SK-N-SH (cell line): ENCODE measurements at regions not wholly inside any gene's neighbourhood (a gene's known extent, or its start where the extent isn't known, plus 50 kb on each side); places are given as distances from the start of the nearest gene placed in this dataset.

Source experiments
- CTCF ChIA-PET: fragments of 300-600, 350-600 bp; formaldehyde crosslinking; extraction: SDS; loops from one replicate; lab custom pipeline; 2021; lab: Yijun Ruan, JAX
- POLR2A ChIA-PET: fragments of 350-600 bp; sonication (Branson Sonifier 250); formaldehyde crosslinking; extraction: SDS; loops from one replicate; lab custom pipeline; 2020; ENCODE audit warnings: antibody characterized with exemption, inconsistent platforms; lab: Yijun Ruan, JAX
- DNase-seq: peaks from one replicate; pipeline ENCODE4 v3.0.0; 2012
- H2AFZ ChIP-seq: fragments of 200-600 bp; sonication (generic); 2 replicates; pipeline ENCODE4 v1.8.1; 2016; ENCODE audit warnings: antibody characterized with exemption, mild to moderate bottlenecking, low read depth
- H3F3A ChIP-seq: fragments of 200-600 bp; sonication (generic); replicated peaks from 2 replicates; pipeline ENCODE3; 2016; ENCODE audit warnings: antibody characterized with exemption, mild to moderate bottlenecking; ENCODE audit not compliant: insufficient read depth
- H3K27ac ChIP-seq, 2 experiments: fragments of 200-500 bp in 1 of 2; fragments of 200-600 bp in 1 of 2; sonication (Bioruptor generic) in 1 of 2; sonication (generic), shearing (Covaris generic) in 1 of 2; 2 replicates each; pipeline versions ENCODE4 v1.5.1 to v1.6.1; 2014 to 2016; ENCODE audit warnings: low read depth in 2 of 2, inconsistent platforms in 1 of 2, low read length in 1 of 2, mild to moderate bottlenecking in 1 of 2, mixed read lengths in 1 of 2
- H3K27me3 ChIP-seq: fragments of 200-600 bp; sonication (generic), shearing (Covaris generic); 2 replicates; pipeline ENCODE4 v1.6.1; 2016; ENCODE audit warnings: mixed run types; ENCODE audit not compliant: insufficient read depth
- H3K36me3 ChIP-seq, 2 experiments: fragments of 200-500 bp in 1 of 2; fragments of 200-600 bp in 1 of 2; sonication (Bioruptor generic) in 1 of 2; sonication (generic) in 1 of 2; replicated peaks in 1 of 2; 2 replicates each; pipeline versions ENCODE3 to v1.5.1; 2014 to 2016; ENCODE audit warnings: low read length in 1 of 2, mild to moderate bottlenecking in 1 of 2; ENCODE audit not compliant: insufficient read depth in 2 of 2, control insufficient read depth in 1 of 2
- H3K4me1 ChIP-seq, 2 experiments: fragments of 200-500 bp in 1 of 2; fragments of 200-600 bp in 1 of 2; sonication (Bioruptor generic) in 1 of 2; sonication (generic), shearing (Covaris generic) in 1 of 2; 2 replicates each; pipeline versions ENCODE4 v1.5.1 to v1.6.1; 2014 to 2016; ENCODE audit warnings: low read depth in 1 of 2, low read length in 1 of 2, mixed run types in 1 of 2; ENCODE audit not compliant: insufficient read depth in 2 of 2, control insufficient read depth in 1 of 2
- H3K4me2 ChIP-seq: fragments of 200-600 bp; sonication (generic), shearing (Covaris generic); 2 replicates; pipeline ENCODE4 v1.6.1; 2017; ENCODE audit warnings: mixed run types
- H3K4me3 ChIP-seq, 2 experiments: fragments of 200-500 bp in 1 of 2; fragments of 200-600 bp in 1 of 2; sonication (Bioruptor generic) in 1 of 2; sonication (generic), shearing (Covaris generic) in 1 of 2; 2 replicates each; pipeline versions ENCODE4 v1.5.1 to v1.8.1; 2014 to 2016; ENCODE audit warnings: low read depth in 2 of 2, inconsistent platforms in 1 of 2, low read length in 1 of 2, mild to moderate bottlenecking in 1 of 2, mixed read lengths in 1 of 2, moderate library complexity in 1 of 2
- H3K79me2 ChIP-seq: fragments of 200-600 bp; sonication (generic); 2 replicates; pipeline ENCODE4 v1.8.1; 2017; ENCODE audit warnings: mild to moderate bottlenecking; ENCODE audit not compliant: insufficient read depth
- H3K9ac ChIP-seq: fragments of 200-600 bp; sonication (generic); 2 replicates; pipeline ENCODE4 v1.6.1; 2017; ENCODE audit warnings: mixed run types
- H3K9me2 ChIP-seq: fragments of 200-600 bp; sonication (generic); 2 replicates; pipeline ENCODE4 v1.6.1; 2017; ENCODE audit warnings: mixed run types
- H3K9me3 ChIP-seq: fragments of 200-600 bp; sonication (generic); 2 replicates; pipeline ENCODE4 v1.6.1; 2017; ENCODE audit warnings: mixed run types, mild to moderate bottlenecking, moderate library complexity
- H4K20me1 ChIP-seq: fragments of 200-600 bp; sonication (generic); 2 replicates; pipeline ENCODE4 v1.6.1; 2017; ENCODE audit warnings: mild to moderate bottlenecking, mixed run types; ENCODE audit not compliant: insufficient read depth
- CHD2 ChIP-seq: fragments of 150-350 bp; IDR thresholded peaks from 2 replicates; pipeline ENCODE4 v1.6.1; 2018; ENCODE audit warnings: low read length; ENCODE audit not compliant: partially characterized antibody
- EP300 ChIP-seq, 2 experiments: IDR thresholded peaks; 2 replicates each; pipeline versions ENCODE4 v1.4.0 to v1.6.1; 2012; ENCODE audit warnings: borderline replicate concordance in 1 of 2, low read depth in 1 of 2, low read length in 1 of 2
- EZH2phosphoT487 ChIP-seq: fragments of 200-600 bp; sonication (generic); IDR thresholded peaks from 2 replicates; pipeline ENCODE4 v1.6.1; 2017; ENCODE audit warnings: low read depth, mixed run types, mild to moderate bottlenecking, antibody characterized with exemption, moderate library complexity, borderline replicate concordance
- FOSL2 ChIP-seq: IDR thresholded peaks from 2 replicates; pipeline ENCODE4 v1.4.0; 2012; ENCODE audit warnings: low read depth, mild to moderate bottlenecking, moderate library complexity, borderline replicate concordance
- FOXM1 ChIP-seq: IDR thresholded peaks from 2 replicates; pipeline ENCODE4 v1.4.0; 2012; ENCODE audit warnings: low read depth, mild to moderate bottlenecking
- GABPA ChIP-seq: IDR thresholded peaks from 2 replicates; pipeline ENCODE4 v1.4.0; 2012; ENCODE audit warnings: low read depth, mild to moderate bottlenecking
- GATA2 ChIP-seq: sonication (generic); formaldehyde crosslinking; IDR thresholded peaks from 2 replicates; pipeline ENCODE4 v1.5.0; 2020; ENCODE audit warnings: mild to moderate bottlenecking, missing genetic modification reagents
- IRF3 ChIP-seq: fragments of 150-350 bp; IDR thresholded peaks from 2 replicates; pipeline ENCODE4 v1.6.1; 2016; ENCODE audit warnings: mild to moderate bottlenecking, low read depth, low read length
- JUND ChIP-seq: IDR thresholded peaks from 2 replicates; pipeline ENCODE4 v1.4.0; 2012
- MAX ChIP-seq: IDR thresholded peaks from 2 replicates; pipeline ENCODE4 v1.4.0; 2012; ENCODE audit warnings: low read depth
- MEF2A ChIP-seq: IDR thresholded peaks from 2 replicates; pipeline ENCODE4 v1.4.0; 2012; ENCODE audit warnings: low read depth, borderline replicate concordance
- NFIC ChIP-seq: IDR thresholded peaks from 2 replicates; pipeline ENCODE4 v1.4.0; 2012; ENCODE audit warnings: borderline replicate concordance
- NRF1 ChIP-seq: IDR thresholded peaks from 2 replicates; pipeline ENCODE4 v1.6.1; 2012; ENCODE audit warnings: low read depth, mild to moderate bottlenecking, low read length
- POLR2AphosphoS5 ChIP-seq: IDR thresholded peaks from 2 replicates; pipeline ENCODE4 v1.6.1; 2012; ENCODE audit warnings: low read depth, low read length
- RAD21 ChIP-seq: IDR thresholded peaks from 2 replicates; pipeline ENCODE4 v1.6.1; 2012; ENCODE audit warnings: mild to moderate bottlenecking, low read length
- RXRA ChIP-seq: IDR thresholded peaks from 2 replicates; pipeline ENCODE4 v1.4.0; 2012; ENCODE audit warnings: low read depth, mild to moderate bottlenecking, borderline replicate concordance
- SIN3A ChIP-seq: IDR thresholded peaks from 2 replicates; pipeline ENCODE4 v1.6.1; 2012; ENCODE audit warnings: low read depth, mild to moderate bottlenecking, low read length, moderate library complexity, borderline replicate concordance
- SMC3 ChIP-seq: IDR thresholded peaks from 2 replicates; pipeline ENCODE4 v1.6.1; 2012; ENCODE audit warnings: low read depth, low read length, improper control_type of control experiment
- TAF1 ChIP-seq: IDR thresholded peaks from 2 replicates; pipeline ENCODE4 v1.6.1; 2012; ENCODE audit warnings: low read depth, mild to moderate bottlenecking, low read length, moderate library complexity, borderline replicate concordance
- TCF12 ChIP-seq: IDR thresholded peaks from 2 replicates; pipeline ENCODE4 v1.4.0; 2012
- TEAD4 ChIP-seq: IDR thresholded peaks from 2 replicates; pipeline ENCODE4 v1.4.0; 2012; ENCODE audit warnings: mild to moderate bottlenecking, borderline replicate concordance; ENCODE audit not compliant: insufficient read depth
- YY1 ChIP-seq: IDR thresholded peaks from 2 replicates; pipeline ENCODE4 v1.4.0; 2012; ENCODE audit warnings: low read depth, mild to moderate bottlenecking
- WGBS: methylation state at CpG from one replicate; pipeline ENCODE4 v1.1.6; 2017; ENCODE audit warnings: low lambda C conversion rate; 5-methylcytosine and 5-hydroxymethylcytosine counted together
- TF ChIP-seq, protein P1 (sequence below): IDR thresholded peaks from 2 replicates; pipeline ENCODE4 v1.4.0; 2012; ENCODE audit warnings: low read depth, borderline replicate concordance
- TF ChIP-seq, protein P2 (sequence below): IDR thresholded peaks from 2 replicates; pipeline ENCODE4; 2012
- TF ChIP-seq, protein P3 (sequence below): IDR thresholded peaks from 2 replicates; pipeline ENCODE4 v1.6.1; 2012; ENCODE audit warnings: mild to moderate bottlenecking, low read depth, low read length, moderate library complexity
- TF ChIP-seq, protein P4 (sequence below): IDR thresholded peaks from 2 replicates; pipeline ENCODE4 v1.4.0; 2012; ENCODE audit warnings: low read depth, borderline replicate concordance

DNA sequence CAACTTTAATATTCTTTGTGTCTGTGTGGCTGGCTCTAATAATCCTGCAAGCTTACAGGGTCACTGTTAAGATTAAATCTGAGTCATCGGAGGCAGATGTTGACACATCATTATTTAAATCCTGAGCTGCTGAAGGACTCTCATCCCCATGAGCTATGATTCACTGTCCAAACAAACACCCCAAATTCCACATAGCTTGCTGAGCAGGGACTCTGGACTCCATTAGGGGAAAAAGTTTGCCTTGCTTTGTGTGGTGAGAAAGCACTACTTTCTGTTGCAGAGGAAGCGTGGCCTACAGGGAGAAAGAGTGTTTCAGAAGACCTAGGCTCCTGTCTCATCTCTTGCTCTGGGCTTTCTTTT is 213.7 kb downstream of the PDCD6IP start:
- CTCF ChIA-PET = interaction anchor here (1.1 kb wide), 1 partner anchor 128 kb away, joined by 3 read pairs; no protein-coding TSS in a partner anchor
- no peak for TF ChIP-seq TAF1
- no peak for TF ChIP-seq CHD2
- 0 out of 2 replicates have a peak, but pooled peaks have one; percentile 53 for TF ChIP-seq SIN3A
- TF ChIP-seq IRF3 = no peak
- peak; percentile 94 for TF ChIP-seq JUND
- peak; percentile 21; the same call in 1 of the 2 replicates for TF ChIP-seq POLR2AphosphoS5
- TF ChIP-seq, protein P1, sequence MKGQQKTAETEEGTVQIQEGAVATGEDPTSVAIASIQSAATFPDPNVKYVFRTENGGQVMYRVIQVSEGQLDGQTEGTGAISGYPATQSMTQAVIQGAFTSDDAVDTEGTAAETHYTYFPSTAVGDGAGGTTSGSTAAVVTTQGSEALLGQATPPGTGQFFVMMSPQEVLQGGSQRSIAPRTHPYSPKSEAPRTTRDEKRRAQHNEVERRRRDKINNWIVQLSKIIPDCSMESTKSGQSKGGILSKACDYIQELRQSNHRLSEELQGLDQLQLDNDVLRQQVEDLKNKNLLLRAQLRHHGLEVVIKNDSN = no peak
- no peak for TF ChIP-seq NRF1
- no peak for TF ChIP-seq GABPA
- TF ChIP-seq, protein P2, sequence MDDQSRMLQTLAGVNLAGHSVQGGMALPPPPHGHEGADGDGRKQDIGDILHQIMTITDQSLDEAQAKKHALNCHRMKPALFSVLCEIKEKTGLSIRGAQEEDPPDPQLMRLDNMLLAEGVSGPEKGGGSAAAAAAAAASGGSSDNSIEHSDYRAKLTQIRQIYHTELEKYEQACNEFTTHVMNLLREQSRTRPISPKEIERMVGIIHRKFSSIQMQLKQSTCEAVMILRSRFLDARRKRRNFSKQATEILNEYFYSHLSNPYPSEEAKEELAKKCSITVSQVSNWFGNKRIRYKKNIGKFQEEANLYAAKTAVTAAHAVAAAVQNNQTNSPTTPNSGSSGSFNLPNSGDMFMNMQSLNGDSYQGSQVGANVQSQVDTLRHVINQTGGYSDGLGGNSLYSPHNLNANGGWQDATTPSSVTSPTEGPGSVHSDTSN = peak; percentile 97
- peak; percentile 56; the same call in 1 of the 2 replicates for TF ChIP-seq RXRA
- TF ChIP-seq, protein P3, sequence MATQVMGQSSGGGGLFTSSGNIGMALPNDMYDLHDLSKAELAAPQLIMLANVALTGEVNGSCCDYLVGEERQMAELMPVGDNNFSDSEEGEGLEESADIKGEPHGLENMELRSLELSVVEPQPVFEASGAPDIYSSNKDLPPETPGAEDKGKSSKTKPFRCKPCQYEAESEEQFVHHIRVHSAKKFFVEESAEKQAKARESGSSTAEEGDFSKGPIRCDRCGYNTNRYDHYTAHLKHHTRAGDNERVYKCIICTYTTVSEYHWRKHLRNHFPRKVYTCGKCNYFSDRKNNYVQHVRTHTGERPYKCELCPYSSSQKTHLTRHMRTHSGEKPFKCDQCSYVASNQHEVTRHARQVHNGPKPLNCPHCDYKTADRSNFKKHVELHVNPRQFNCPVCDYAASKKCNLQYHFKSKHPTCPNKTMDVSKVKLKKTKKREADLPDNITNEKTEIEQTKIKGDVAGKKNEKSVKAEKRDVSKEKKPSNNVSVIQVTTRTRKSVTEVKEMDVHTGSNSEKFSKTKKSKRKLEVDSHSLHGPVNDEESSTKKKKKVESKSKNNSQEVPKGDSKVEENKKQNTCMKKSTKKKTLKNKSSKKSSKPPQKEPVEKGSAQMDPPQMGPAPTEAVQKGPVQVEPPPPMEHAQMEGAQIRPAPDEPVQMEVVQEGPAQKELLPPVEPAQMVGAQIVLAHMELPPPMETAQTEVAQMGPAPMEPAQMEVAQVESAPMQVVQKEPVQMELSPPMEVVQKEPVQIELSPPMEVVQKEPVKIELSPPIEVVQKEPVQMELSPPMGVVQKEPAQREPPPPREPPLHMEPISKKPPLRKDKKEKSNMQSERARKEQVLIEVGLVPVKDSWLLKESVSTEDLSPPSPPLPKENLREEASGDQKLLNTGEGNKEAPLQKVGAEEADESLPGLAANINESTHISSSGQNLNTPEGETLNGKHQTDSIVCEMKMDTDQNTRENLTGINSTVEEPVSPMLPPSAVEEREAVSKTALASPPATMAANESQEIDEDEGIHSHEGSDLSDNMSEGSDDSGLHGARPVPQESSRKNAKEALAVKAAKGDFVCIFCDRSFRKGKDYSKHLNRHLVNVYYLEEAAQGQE = no peak
- no peak for TF ChIP-seq SMC3
- no peak; the same call in 1 of the 2 replicates for TF ChIP-seq MEF2A
- TF ChIP-seq, protein P4, sequence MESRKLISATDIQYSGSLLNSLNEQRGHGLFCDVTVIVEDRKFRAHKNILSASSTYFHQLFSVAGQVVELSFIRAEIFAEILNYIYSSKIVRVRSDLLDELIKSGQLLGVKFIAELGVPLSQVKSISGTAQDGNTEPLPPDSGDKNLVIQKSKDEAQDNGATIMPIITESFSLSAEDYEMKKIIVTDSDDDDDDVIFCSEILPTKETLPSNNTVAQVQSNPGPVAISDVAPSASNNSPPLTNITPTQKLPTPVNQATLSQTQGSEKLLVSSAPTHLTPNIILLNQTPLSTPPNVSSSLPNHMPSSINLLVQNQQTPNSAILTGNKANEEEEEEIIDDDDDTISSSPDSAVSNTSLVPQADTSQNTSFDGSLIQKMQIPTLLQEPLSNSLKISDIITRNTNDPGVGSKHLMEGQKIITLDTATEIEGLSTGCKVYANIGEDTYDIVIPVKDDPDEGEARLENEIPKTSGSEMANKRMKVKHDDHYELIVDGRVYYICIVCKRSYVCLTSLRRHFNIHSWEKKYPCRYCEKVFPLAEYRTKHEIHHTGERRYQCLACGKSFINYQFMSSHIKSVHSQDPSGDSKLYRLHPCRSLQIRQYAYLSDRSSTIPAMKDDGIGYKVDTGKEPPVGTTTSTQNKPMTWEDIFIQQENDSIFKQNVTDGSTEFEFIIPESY = 0 out of 2 replicates have a peak, but pooled peaks have one; percentile 49
- TF ChIP-seq NFIC = peak; percentile 40
- no peak for TF ChIP-seq GATA2 (CRISPR knock-in tag)
- 0 out of 2 replicates have a peak, but pooled peaks have one; percentile 48 for TF ChIP-seq YY1
- peak; percentile 92 for TF ChIP-seq TCF12
- TF ChIP-seq MAX = no peak
- peak; percentile 76 for TF ChIP-seq TEAD4
- TF ChIP-seq FOXM1 = no peak
- TF ChIP-seq RAD21 = no peak
- peak; percentile 36 to 87; a peak in 2 of 4 replicates for TF ChIP-seq EP300 (IDR thresholded peaks at IDR 0.05; ENCODE audit: borderline replicate concordance in 1 of 2, low read depth in 1 of 2, low read length in 1 of 2)
- no peak for TF ChIP-seq EZH2phosphoT487
- peak; percentile 97 for TF ChIP-seq FOSL2

More for the DNA sequence above, 213.7 kb downstream of the PDCD6IP start:
- H3K27me3 ChIP-seq = no peaks in the 10 kb centered on the region
- H3K9ac ChIP-seq = no peak overlapping the region; the same call in 1 of the 2 replicates
- WGBS = 7% methylated on average over 2 of the region's 2 CpGs
- no peaks in the 10 kb centered on the region for H3K9me3 ChIP-seq
- POLR2A ChIA-PET = no interaction called here
- no peaks in the 10 kb centered on the region for H3K9me2 ChIP-seq
- no peaks in the 10 kb centered on the region for H3K36me3 ChIP-seq
- peaks cover 0 to 38% of the 10 kb centered on the region in 2 experiments; a peak in 3 of 4 replicates for H3K4me1 ChIP-seq
- no peaks in the 10 kb centered on the region for H3K79me2 ChIP-seq
- no peak overlapping the region; the same call in 1 of the 2 replicates for H2AFZ ChIP-seq
- peak overlapping the region in 1 of 2 experiments; percentile 75; a peak in 3 of 4 replicates for H3K27ac ChIP-seq
- peaks cover 19% of the 10 kb centered on the region for H3F3A ChIP-seq
- H3K4me3 ChIP-seq = no peak overlapping the region
- H3K4me2 ChIP-seq = peak overlapping the region; percentile 28; the same call in 1 of the 2 replicates
- peak; percentile 18 for DNase-seq
- no peaks in the 10 kb centered on the region for H4K20me1 ChIP-seq
